PFSK-1 (cell line): ENCODE measurements at regions not wholly inside any gene's neighbourhood (a gene's known extent, or its start where the extent isn't known, plus 50 kb on each side); places are given as distances from the start of the nearest gene placed in this dataset.

Experiments
- POLR2AphosphoS5 ChIP-seq: IDR thresholded peaks from 2 replicates; pipeline ENCODE4 v1.6.1; 2012; ENCODE audit warnings: low read depth, mild to moderate bottlenecking, control low read depth, low read length, moderate library complexity
- SIN3A ChIP-seq: IDR thresholded peaks from 2 replicates; pipeline ENCODE4 v1.6.1; 2012; ENCODE audit warnings: mild to moderate bottlenecking, low read length, moderate library complexity, borderline replicate concordance; ENCODE audit not compliant: insufficient read depth
- TF ChIP-seq, protein P1 (sequence below), 2 experiments: IDR thresholded peaks; 2 replicates each; pipeline versions ENCODE4 v1.6.1 to v1.8.0; 2011 to 2012; ENCODE audit warnings: low read depth in 2 of 2, low read length in 2 of 2, control low read depth in 1 of 2, inconsistent platforms in 1 of 2, mild to moderate bottlenecking in 1 of 2, moderate library complexity in 1 of 2; ENCODE audit not compliant: insufficient read depth in 1 of 2

DNA sequence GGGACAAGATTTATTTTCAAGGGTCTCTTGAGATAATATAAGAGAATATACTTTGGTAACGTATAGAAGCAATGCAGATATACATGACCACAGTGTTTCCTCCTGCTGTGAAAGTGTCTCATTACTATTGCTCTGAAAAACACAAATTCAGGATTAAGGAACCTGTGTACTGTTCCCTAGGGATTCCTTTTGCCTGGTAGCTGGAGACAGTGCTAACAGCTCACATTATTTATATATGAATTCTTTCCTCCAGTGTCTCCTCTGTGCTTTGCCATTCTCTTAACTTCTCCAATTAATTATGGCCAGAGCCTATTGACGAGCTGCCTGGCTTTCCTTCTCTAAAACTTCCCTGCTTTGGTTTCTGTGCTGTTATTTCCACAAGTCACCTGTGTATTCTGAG lies 235.4 kb downstream of the OTOL1 start:
- TF ChIP-seq POLR2AphosphoS5 (no peak), SIN3A (no peak)
- TF ChIP-seq, protein P1, sequence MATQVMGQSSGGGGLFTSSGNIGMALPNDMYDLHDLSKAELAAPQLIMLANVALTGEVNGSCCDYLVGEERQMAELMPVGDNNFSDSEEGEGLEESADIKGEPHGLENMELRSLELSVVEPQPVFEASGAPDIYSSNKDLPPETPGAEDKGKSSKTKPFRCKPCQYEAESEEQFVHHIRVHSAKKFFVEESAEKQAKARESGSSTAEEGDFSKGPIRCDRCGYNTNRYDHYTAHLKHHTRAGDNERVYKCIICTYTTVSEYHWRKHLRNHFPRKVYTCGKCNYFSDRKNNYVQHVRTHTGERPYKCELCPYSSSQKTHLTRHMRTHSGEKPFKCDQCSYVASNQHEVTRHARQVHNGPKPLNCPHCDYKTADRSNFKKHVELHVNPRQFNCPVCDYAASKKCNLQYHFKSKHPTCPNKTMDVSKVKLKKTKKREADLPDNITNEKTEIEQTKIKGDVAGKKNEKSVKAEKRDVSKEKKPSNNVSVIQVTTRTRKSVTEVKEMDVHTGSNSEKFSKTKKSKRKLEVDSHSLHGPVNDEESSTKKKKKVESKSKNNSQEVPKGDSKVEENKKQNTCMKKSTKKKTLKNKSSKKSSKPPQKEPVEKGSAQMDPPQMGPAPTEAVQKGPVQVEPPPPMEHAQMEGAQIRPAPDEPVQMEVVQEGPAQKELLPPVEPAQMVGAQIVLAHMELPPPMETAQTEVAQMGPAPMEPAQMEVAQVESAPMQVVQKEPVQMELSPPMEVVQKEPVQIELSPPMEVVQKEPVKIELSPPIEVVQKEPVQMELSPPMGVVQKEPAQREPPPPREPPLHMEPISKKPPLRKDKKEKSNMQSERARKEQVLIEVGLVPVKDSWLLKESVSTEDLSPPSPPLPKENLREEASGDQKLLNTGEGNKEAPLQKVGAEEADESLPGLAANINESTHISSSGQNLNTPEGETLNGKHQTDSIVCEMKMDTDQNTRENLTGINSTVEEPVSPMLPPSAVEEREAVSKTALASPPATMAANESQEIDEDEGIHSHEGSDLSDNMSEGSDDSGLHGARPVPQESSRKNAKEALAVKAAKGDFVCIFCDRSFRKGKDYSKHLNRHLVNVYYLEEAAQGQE (IDR thresholded peaks at IDR 0.05; ENCODE audit: insufficient read depth in 1 of 2, low read depth in 2 of 2, low read length in 2 of 2): no peak
